H1 (cell line): ENCODE measurements at regions not wholly inside any gene's neighbourhood (a gene's known extent, or its start where the extent isn't known, plus 50 kb on each side); places are given as distances from the start of the nearest gene placed in this dataset.

Experiments used
- CTCF ChIA-PET: fragments of 300-600 bp; sonication (Branson Sonifier 250); formaldehyde crosslinking; loops from one replicate; lab custom pipeline; 2021; ENCODE audit not compliant: partially characterized antibody; lab: Charles Lee
- POLR2A ChIA-PET: fragments of 300-600 bp; sonication (Branson Sonifier 250); formaldehyde crosslinking; loops from one replicate; lab custom pipeline; 2021; ENCODE audit warnings: inconsistent platforms; ENCODE audit not compliant: partially characterized antibody; lab: Charles Lee
- DNase-seq, 2 experiments: peaks; one replicate each; pipeline versions ENCODE4 v3.0.0 to v3.0.0-alpha.2; 2010 to 2022; ENCODE audit warnings: low spot score in 2 of 2, low read depth in 1 of 2, mixed read lengths in 1 of 2
- FAIRE-seq: peaks from 2 replicates; lab custom pipeline; 2011; peaks lifted over from hg19 to GRCh38; lab: Jason Lieb, UNC
- H2AFZ ChIP-seq: 2 replicates; pipeline ENCODE4 v1.8.1; 2012; ENCODE audit warnings: low read length, inconsistent platforms
- H2AK5ac ChIP-seq: 2 replicates; pipeline ENCODE4 v1.6.1; 2013; ENCODE audit warnings: low read depth, low read length
- H2BK120ac ChIP-seq: replicated peaks from 2 replicates; pipeline ENCODE3; 2013; ENCODE audit warnings: low read depth, low read length, inconsistent platforms
- H2BK12ac ChIP-seq: 2 replicates; pipeline ENCODE4 v1.6.1; 2013; ENCODE audit warnings: low read depth, low read length
- H2BK15ac ChIP-seq: 2 replicates; pipeline ENCODE4 v1.6.1; 2013; ENCODE audit warnings: low read length
- H2BK20ac ChIP-seq: 2 replicates; pipeline ENCODE4 v1.6.1; 2013; ENCODE audit warnings: low read length
- H2BK5ac ChIP-seq: 2 replicates; pipeline ENCODE4 v1.6.1; 2013; ENCODE audit warnings: low read depth, low read length
- H3K14ac ChIP-seq: 2 replicates; pipeline ENCODE4 v1.6.1; 2013; ENCODE audit warnings: inconsistent platforms; ENCODE audit not compliant: insufficient read length
- H3K18ac ChIP-seq: 2 replicates; pipeline ENCODE4 v1.6.1; 2013; ENCODE audit warnings: low read length; ENCODE audit errors: extremely low read depth
- H3K23ac ChIP-seq: 2 replicates; pipeline ENCODE4 v1.6.1; 2013; ENCODE audit warnings: inconsistent platforms; ENCODE audit not compliant: insufficient read length
- H3K23me2 ChIP-seq: 2 replicates; pipeline ENCODE4 v1.6.1; 2013; ENCODE audit warnings: low read depth, low read length
- H3K27ac ChIP-seq: 2 replicates; pipeline ENCODE4 v1.6.1; 2011; ENCODE audit warnings: low read depth, low read length, inconsistent platforms
- H3K27me3 ChIP-seq, 4 experiments: replicated peaks in 1 of 4; 1 replicate in 1 of 4; 2 replicates in 3 of 4; pipeline versions ENCODE4 v1.6.1 to v1.8.1; 2011 to 2013; ENCODE audit warnings: low read length in 3 of 4, mild to moderate bottlenecking in 3 of 4, inconsistent platforms in 2 of 4, mixed read lengths in 2 of 4, moderate library complexity in 1 of 4; ENCODE audit not compliant: control insufficient read depth in 3 of 4, insufficient read depth in 3 of 4; ENCODE audit errors: extremely low read depth in 1 of 4
- H3K36me3 ChIP-seq, 4 experiments: 2 replicates each; pipeline versions ENCODE4 v1.6.1 to v1.8.1; 2011 to 2013; ENCODE audit warnings: mild to moderate bottlenecking in 4 of 4, low read length in 3 of 4, moderate library complexity in 2 of 4, control low read depth in 1 of 4, inconsistent platforms in 1 of 4; ENCODE audit not compliant: insufficient read depth in 4 of 4, control insufficient read depth in 2 of 4
- H3K4ac ChIP-seq: replicated peaks from 2 replicates; pipeline ENCODE3; 2013; ENCODE audit warnings: low read length, low read depth, mixed read lengths, inconsistent platforms; ENCODE audit not compliant: insufficient read length
- H3K4me1 ChIP-seq, 4 experiments: replicated peaks in 1 of 4; 1 replicate in 1 of 4; 2 replicates in 3 of 4; pipeline versions ENCODE4 v1.6.1 to v1.8.1; 2011 to 2013; ENCODE audit warnings: low read length in 3 of 4, inconsistent platforms in 2 of 4, mixed read lengths in 1 of 4; ENCODE audit not compliant: insufficient read depth in 4 of 4, control insufficient read depth in 3 of 4
- H3K4me2 ChIP-seq, 2 experiments: 2 replicates each; pipeline versions ENCODE4 v1.6.1 to v1.8.1; 2011 to 2013; ENCODE audit warnings: low read depth in 2 of 2, low read length in 2 of 2, control low read depth in 1 of 2, inconsistent platforms in 1 of 2, mild to moderate bottlenecking in 1 of 2; ENCODE audit not compliant: insufficient read depth in 1 of 2
- H3K4me3 ChIP-seq, 4 experiments: fragments of 200-600, 300-600 bp in 1 of 4; sonication (generic), shearing (Covaris generic), sonication (Bioruptor Twin) in 1 of 4; 2 replicates each; pipeline versions ENCODE4 v1.5.1 to v1.8.1; 2011 to 2016; ENCODE audit warnings: low read length in 4 of 4, low read depth in 3 of 4, control low read depth in 2 of 4, inconsistent platforms in 2 of 4, mild to moderate bottlenecking in 2 of 4, mixed read lengths in 1 of 4, moderate library complexity in 1 of 4; ENCODE audit not compliant: insufficient read depth in 2 of 4; ENCODE audit errors: extremely low read depth in 1 of 4
- H3K56ac ChIP-seq: replicated peaks from 2 replicates; pipeline ENCODE3; 2013; ENCODE audit warnings: low read depth, mild to moderate bottlenecking, mixed read lengths, low read length, inconsistent platforms; ENCODE audit not compliant: insufficient read length
- H3K79me1 ChIP-seq: 2 replicates; pipeline ENCODE4 v1.6.1; 2013; ENCODE audit warnings: low read depth, low read length, control low read depth
- H3K79me2 ChIP-seq, 2 experiments: 2 replicates each; pipeline versions ENCODE4 v1.6.1 to v1.8.1; 2012 to 2013; ENCODE audit warnings: low read length in 2 of 2, mild to moderate bottlenecking in 2 of 2, inconsistent platforms in 1 of 2; ENCODE audit not compliant: insufficient read depth in 2 of 2, control insufficient read depth in 1 of 2
- H3K9ac ChIP-seq, 4 experiments: replicated peaks in 1 of 4; 1 replicate in 1 of 4; 2 replicates in 3 of 4; pipeline versions ENCODE4 v1.6.1 to v1.8.1; 2011 to 2013; ENCODE audit warnings: low read depth in 3 of 4, low read length in 3 of 4, control low read depth in 2 of 4, mild to moderate bottlenecking in 2 of 4, moderate library complexity in 2 of 4, inconsistent platforms in 1 of 4; ENCODE audit errors: extremely low read depth in 1 of 4
- H3K9me3 ChIP-seq, 2 experiments: 2 replicates each; pipeline versions ENCODE4 v1.6.1 to v1.8.1; 2012 to 2013; ENCODE audit warnings: mild to moderate bottlenecking in 2 of 2, moderate library complexity in 2 of 2, control low read depth in 1 of 2, inconsistent platforms in 1 of 2, low read depth in 1 of 2, low read length in 1 of 2, mixed read lengths in 1 of 2; ENCODE audit not compliant: insufficient read depth in 2 of 2
- H4K20me1 ChIP-seq, 2 experiments: replicated peaks in 1 of 2; 2 replicates each; pipeline versions ENCODE3 to v1.8.1; 2011 to 2013; ENCODE audit warnings: inconsistent platforms in 2 of 2, low read length in 2 of 2, mild to moderate bottlenecking in 1 of 2; ENCODE audit not compliant: insufficient read depth in 2 of 2, control insufficient read depth in 1 of 2
- H4K5ac ChIP-seq: 2 replicates; pipeline ENCODE4 v1.6.1; 2013; ENCODE audit warnings: low read length, low read depth, mixed read lengths, inconsistent platforms; ENCODE audit not compliant: insufficient read length
- H4K8ac ChIP-seq: 2 replicates; pipeline ENCODE4 v1.8.0; 2013; ENCODE audit warnings: mild to moderate bottlenecking, moderate library complexity, low read length, inconsistent platforms; ENCODE audit not compliant: insufficient read depth; ENCODE audit errors: extremely low read depth
- H4K91ac ChIP-seq: replicated peaks from 2 replicates; pipeline ENCODE3; 2013; ENCODE audit warnings: low read length, mixed read lengths, inconsistent platforms; ENCODE audit not compliant: insufficient read length
- CHD1 ChIP-seq: IDR thresholded peaks from 2 replicates; pipeline ENCODE4 v1.6.1; 2012; ENCODE audit warnings: low read depth, low read length, improper control_type of control experiment
- EZH2 ChIP-seq: fragments of 200-600 bp; sonication (generic); IDR thresholded peaks from 2 replicates; pipeline ENCODE4 v1.7.1; 2012; ENCODE audit warnings: low read depth, mild to moderate bottlenecking, moderate library complexity, low read length, inconsistent platforms; ENCODE audit not compliant: severe bottlenecking
- NRF1 ChIP-seq: IDR thresholded peaks from 2 replicates; pipeline ENCODE4 v1.6.1; 2011; ENCODE audit warnings: mild to moderate bottlenecking, low read depth, low read length, improper control_type of control experiment
- PHF8 ChIP-seq: fragments of 200-600 bp; sonication (generic); conservative IDR thresholded peaks from 2 replicates; pipeline ENCODE4 v1.7.1; 2012; ENCODE audit warnings: low read depth, mild to moderate bottlenecking, inconsistent platforms, low read length, moderate library complexity
- SP4 ChIP-seq: IDR thresholded peaks from 2 replicates; pipeline ENCODE4 v1.6.1; 2012; ENCODE audit warnings: low read length, inconsistent platforms
- YY1 ChIP-seq: IDR thresholded peaks from 2 replicates; pipeline ENCODE4 v1.6.1; 2011; ENCODE audit warnings: low read depth, mild to moderate bottlenecking, low read length
- WGBS, 2 experiments: shearing (Covaris generic) in 1 of 2; methylation state at CpG; one replicate each; pipeline versions ENCODE4 v1.1.6 to v1.1.7; 2013 to 2015; ENCODE audit warnings: low lambda C conversion rate in 2 of 2, mixed read lengths in 2 of 2, inconsistent platforms in 1 of 2, low coverage in 1 of 2, missing lambda C conversion rate in 1 of 2; ENCODE audit not compliant: insufficient replicate concordance in 2 of 2, insufficient coverage in 1 of 2, insufficient read length in 1 of 2; ENCODE audit errors: extremely low coverage in 1 of 2, missing lambda C conversion rate in 1 of 2; 5-methylcytosine and 5-hydroxymethylcytosine counted together

GRCh38 chr14:46377305-46377704 is 274.3 kb downstream of the RPL10L start:
- Histone ChIP-seq H4K91ac (no peak overlapping the region), H2BK120ac (no peak overlapping the region), H3K4me2 (no peak overlapping the region), H3K4me3 (no peak overlapping the region), H4K5ac (no peak overlapping the region), H3K56ac (no peak overlapping the region), H3K18ac (peak overlapping the region; percentile 13; the same call in 1 of the 2 replicates), H2BK5ac (no peak overlapping the region), H2AFZ (no peak overlapping the region), H3K36me3 (no peaks in the 10 kb centered on the region), H2BK20ac (no peak overlapping the region), H3K23me2 (no peaks in the 10 kb centered on the region), H3K27ac (no peak overlapping the region), H3K4me1 (peaks cover 0 to 3% (median 0%) of the 10 kb centered on the region in 4 experiments; a peak in 1 of 7 replicates), H3K9me3 (no peaks in the 10 kb centered on the region), H3K14ac (no peak overlapping the region), H2BK15ac (no peak overlapping the region; the same call in 1 of the 2 replicates), H3K79me2 (no peaks in the 10 kb centered on the region), H4K8ac (no peak overlapping the region), H2BK12ac (no peak overlapping the region), H4K20me1 (no peaks in the 10 kb centered on the region), H3K9ac (no peak overlapping the region), H3K79me1 (no peaks in the 10 kb centered on the region), H3K27me3 (no peaks in the 10 kb centered on the region), H2AK5ac (no peak overlapping the region), H3K4ac (no peak overlapping the region), H3K23ac (no peak overlapping the region)
- peak in 1 of 2 experiments; percentile 10 for DNase-seq
- ChIA-PET CTCF (interaction anchor here (1.8 kb wide), 1 partner anchor 10 kb away, joined by 4 read pairs; no protein-coding TSS in a partner anchor), POLR2A (no interaction called here)
- no peak for FAIRE-seq
- 86% methylated on average over 3 of the region's 3 CpGs; no CpG with 5 or more reads in 1 of the 2 experiments for WGBS, 2 experiments
- TF ChIP-seq CHD1 (no peak), EZH2 (no peak), SP4 (no peak), NRF1 (no peak), PHF8 (no peak), YY1 (no peak)
